GM18909 (cell line): ENCODE measurements at regions not wholly inside any gene's neighbourhood (a gene's known extent, or its start where the extent isn't known, plus 50 kb on each side); places are given as distances from the start of the nearest gene placed in this dataset.
"Not testable (repeated sequence)": the region's sequence is repeated elsewhere in the genome, so short reads cannot be mapped to it uniquely, and the experiment has no call there.

ENCODE experiments used
- ATAC-seq: cut with Tn5 transposase; IDR thresholded peaks from one replicate; pipeline ENCODE4 v1.9.1; 2021; ENCODE audit warnings: mild to moderate bottlenecking; ENCODE audit not compliant: unreplicated experiment, poor library complexity

GRCh38 chr9:67424881-67425280 is 432.5 kb upstream of the SPATA31A3 start:
- not testable (repeated sequence) for ATAC-seq

DNA sequence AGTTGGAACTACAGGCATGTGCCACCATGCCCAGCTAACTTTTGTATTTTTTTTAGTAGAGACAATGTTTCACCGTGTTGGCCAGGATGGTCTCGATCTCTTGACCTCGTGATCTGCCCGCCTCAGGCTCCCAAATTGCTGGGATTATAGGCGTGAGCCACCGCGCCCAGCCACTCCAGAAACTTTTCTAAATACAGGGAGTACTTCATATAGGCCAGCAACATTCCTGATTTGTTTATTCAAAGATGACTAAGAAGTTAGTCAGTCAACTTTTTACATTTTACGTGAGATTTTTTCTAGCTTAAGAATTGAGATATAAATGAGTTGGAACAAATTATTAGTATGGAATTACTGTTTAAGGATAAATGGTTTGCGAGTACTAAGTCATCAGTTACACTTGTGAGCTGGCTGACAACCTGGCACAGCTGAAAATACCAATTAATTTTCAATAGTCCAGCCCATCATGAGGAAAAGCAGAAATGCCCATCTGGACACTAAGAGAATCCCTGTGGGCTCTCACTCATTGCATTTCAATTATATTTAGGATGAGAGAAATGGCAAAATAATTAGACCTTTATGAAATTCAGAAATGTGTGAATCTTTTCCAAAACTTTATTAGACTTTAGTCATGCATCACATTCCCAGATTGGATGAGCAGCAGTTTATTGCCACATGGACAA is 430.8 kb upstream of the SPATA31A3 start:
- not testable (repeated sequence) for ATAC-seq

- not testable (repeated sequence) for ATAC-seq
Observed at GRCh38 chr9:67418496-67419079, 426.2 kb upstream of the SPATA31A3 start.

GRCh38 chr9:67417341-67417983 is 425.1 kb upstream of the SPATA31A3 start:
- not testable (repeated sequence) for ATAC-seq

GRCh38 chr9:67416639-67417038 is 424.3 kb upstream of the SPATA31A3 start:
- ATAC-seq = not testable (repeated sequence)

DNA sequence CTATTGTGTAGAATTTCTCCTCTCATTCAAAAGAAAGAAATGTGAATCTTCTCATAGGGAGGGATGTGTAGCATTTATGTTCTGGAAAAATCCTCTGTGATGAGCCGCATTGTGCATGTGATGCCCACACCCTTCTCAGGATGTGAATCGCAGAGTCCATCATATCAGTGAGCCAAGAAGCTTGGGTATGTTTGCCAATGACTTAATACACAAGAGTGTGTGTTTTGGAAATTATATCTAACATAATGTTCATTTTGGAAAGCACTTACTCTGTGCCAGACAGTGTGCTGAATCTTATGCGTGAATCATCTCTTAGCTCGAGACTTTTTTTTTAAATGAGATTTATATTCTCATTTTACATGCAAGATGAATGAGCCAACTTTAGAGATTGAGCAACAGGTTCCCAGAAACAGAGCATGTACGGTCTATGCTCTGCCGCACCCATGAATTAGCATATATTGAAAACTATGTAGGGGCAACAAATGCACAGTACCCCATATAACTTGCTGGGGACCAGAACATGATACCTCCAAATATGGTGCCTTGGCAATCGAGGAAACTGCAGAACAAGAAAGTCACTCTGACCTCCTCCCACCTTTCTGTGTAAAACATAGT is 418.4 kb upstream of the SPATA31A3 start:
- ATAC-seq = not testable (repeated sequence)

DNA sequence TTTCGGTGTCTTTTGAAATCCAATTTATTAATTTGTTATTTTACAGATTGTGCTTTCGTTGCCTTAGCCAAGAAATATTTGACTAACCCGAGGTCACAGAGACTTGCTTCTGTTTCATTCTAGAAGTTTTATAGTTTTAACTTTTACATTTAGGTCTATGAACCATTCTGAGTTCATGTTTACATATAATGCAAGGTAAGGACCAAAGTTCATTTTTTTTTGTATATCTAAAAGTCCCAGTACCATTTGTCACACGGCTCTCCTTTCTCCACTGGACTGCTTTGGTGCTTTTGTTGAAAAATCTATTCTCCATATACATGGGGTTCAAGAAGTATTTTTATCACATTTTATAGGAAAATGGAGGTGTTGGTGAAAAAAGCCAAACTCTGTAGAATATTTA is 411.4 kb upstream of the SPATA31A3 start:
- ATAC-seq = not testable (repeated sequence)

DNA sequence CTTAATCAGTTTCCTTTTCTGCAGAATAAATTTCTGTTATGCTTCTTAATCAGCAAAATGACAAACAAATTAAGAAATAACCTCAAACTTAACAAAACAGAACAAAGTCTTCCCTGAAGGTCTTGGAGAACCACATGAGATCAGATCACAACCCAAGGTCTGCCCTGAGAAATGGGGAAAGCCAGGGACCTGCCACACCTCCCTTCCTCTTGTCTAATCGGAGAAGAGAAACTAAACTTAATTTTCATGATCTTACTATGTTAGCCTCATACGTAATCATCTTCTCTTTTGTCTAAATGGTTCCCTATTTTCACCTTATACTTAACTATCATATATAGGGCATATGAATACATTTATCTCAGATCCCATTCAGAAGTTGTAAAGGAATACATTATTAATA is 405.4 kb upstream of the SPATA31A3 start:
- ATAC-seq = not testable (repeated sequence)

DNA sequence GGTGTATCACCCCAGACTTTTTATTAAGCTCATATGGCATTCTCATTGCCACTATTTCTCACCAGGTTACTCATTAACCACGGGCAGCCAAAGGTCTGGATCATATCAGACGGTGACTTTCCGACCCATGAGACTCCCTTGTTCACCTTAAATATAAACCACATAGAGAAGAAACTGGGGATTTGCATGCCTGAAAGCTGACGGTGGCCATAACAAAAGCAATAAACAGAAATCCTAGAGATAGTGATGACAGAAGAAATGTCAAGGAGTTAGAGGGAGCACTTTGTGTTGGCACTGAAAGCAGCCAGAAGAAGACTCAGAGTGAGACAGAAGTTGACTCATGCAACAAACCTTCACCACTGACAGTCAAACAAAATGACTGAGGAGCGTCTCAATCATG is 402.4 kb upstream of the SPATA31A3 start:
- ATAC-seq = not testable (repeated sequence)

- not testable (repeated sequence) for ATAC-seq
Observed at GRCh38 chr9:67394038-67394437, 401.7 kb upstream of the SPATA31A3 start.

GRCh38 chr9:67369664-67370063 is 377.3 kb upstream of the SPATA31A3 start:
- ATAC-seq = not testable (repeated sequence)

DNA sequence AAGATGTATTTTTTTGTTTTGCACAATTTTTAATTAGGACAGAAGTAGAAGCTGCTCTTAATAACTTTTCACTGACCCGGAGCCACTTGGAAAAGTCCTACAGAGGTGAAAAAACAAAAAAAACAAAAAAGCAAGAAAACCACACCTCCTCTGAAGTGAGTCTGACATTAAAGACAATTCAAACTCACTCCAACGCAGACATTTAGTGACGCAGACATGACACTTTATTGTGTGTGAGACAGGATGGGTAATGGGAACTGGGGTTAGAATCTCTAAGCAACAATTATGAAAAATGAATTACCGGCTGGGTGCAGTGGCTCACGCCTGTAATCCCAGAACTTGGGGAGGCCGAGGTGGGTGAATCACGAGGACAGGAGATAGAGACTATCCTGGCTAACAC is 370.0 kb upstream of the SPATA31A3 start:
- not testable (repeated sequence) for ATAC-seq

DNA sequence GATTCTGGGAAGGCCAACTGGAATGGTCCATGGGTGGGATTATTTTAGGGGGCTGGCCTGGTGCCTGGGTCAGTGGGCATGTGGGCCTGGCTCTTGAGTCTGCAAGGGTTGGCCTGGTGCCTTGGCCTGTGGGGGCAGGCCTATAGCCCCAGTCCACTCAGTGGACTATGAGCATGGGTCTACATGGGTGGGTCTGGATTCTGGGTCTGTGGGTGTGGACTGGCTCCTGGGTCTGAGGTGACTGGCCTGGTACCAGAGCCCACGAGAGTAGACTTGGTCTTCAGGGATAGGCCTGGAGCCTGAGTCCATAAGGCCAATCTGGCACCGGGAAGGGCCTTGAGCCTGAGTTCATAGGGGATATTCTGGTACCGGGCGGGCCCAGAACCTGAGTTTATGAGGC is 361.6 kb upstream of the SPATA31A3 start:
- ATAC-seq = not testable (repeated sequence)

- ATAC-seq = not testable (repeated sequence)
Observed at GRCh38 chr9:67349424-67349759, 357.0 kb upstream of the SPATA31A3 start.

GRCh38 chr9:67348562-67349423 is 356.4 kb upstream of the SPATA31A3 start:
- ATAC-seq = not testable (repeated sequence)

GRCh38 chr9:67348094-67348493 is 355.7 kb upstream of the SPATA31A3 start:
- not testable (repeated sequence) for ATAC-seq

DNA sequence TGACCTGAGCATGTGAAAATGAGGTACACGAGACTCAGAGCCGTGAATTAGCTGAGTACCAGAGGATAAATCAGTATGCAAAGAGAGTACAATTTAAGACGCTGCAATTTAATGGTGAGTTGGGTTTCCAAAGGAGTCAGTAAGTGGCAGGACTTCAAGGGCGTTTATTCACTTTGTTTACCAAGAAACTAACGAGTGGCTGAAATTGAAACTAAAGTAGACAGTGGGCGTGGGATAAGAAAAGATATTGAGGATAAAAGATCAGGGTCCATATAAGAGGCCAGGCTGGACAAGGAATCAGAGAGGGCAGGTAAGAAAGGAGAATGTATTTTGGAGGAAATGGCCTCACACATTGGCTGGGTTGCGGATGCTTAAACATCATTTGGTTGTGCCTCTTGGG is 346.9 kb upstream of the SPATA31A3 start:
- not testable (repeated sequence) for ATAC-seq

DNA sequence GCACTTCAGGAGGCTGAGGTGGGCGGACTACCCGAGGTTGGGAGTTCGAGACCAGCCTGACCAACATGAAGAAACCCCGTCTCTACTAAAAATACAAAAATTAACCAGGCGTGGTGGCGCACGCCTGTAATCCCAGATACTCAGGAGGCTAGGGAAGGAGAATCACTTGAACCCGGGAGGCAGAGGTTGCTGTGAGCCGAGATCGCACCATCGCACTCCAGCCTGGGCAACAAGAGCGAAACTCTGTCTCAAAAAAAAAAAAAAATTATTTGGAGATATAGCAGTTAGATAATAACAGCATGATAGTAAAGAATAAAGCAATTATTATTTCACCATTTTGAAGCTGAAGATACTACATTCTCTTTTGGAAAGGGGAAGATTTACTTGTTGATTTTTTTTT is 345.9 kb upstream of the SPATA31A3 start:
- not testable (repeated sequence) for ATAC-seq

GRCh38 chr9:67334727-67335572 is 342.6 kb upstream of the SPATA31A3 start:
- ATAC-seq = not testable (repeated sequence)
